GM20000 (cell line): ENCODE measurements at regions not wholly inside any gene's neighbourhood (a gene's known extent, or its start where the extent isn't known, plus 50 kb on each side); places are given as distances from the start of the nearest gene placed in this dataset.

Source experiments
- DNase-seq: peaks from one replicate; pipeline ENCODE4 v3.0.0; 2012; ENCODE audit warnings: low spot score
- CTCF ChIP-seq: IDR thresholded peaks from 2 replicates; pipeline ENCODE4 v1.5.1; 2012; ENCODE audit warnings: mild to moderate bottlenecking, control low read depth; ENCODE audit errors: extremely low read depth, missing control alignments

- no peak for TF ChIP-seq CTCF
- DNase-seq = no peak
Observed at GRCh38 chr6:115323001-115323400, 737.7 kb downstream of the FRK start.

- TF ChIP-seq CTCF = no peak
- DNase-seq = no peak
Observed at GRCh38 chr6:115319823-115320222, 740.9 kb downstream of the FRK start.

GRCh38 chr6:115310156-115310555, 750.5 kb downstream of the FRK start:
- TF ChIP-seq CTCF = no peak
- DNase-seq = no peak

GRCh38 chr6:115302731-115303130, 758.0 kb downstream of the FRK start:
- no peak for DNase-seq
- TF ChIP-seq CTCF = no peak

GRCh38 chr6:115287467-115287866, 773.2 kb downstream of the FRK start:
- DNase-seq = no peak
- TF ChIP-seq CTCF = no peak

GRCh38 chr6:115276881-115277565, 783.7 kb downstream of the FRK start:
- DNase-seq = no peak
- no peak for TF ChIP-seq CTCF

GRCh38 chr6:115272311-115272710, 788.4 kb downstream of the FRK start:
- no peak for TF ChIP-seq CTCF
- no peak for DNase-seq
